G401 (cell line): ENCODE measurements at regions not wholly inside any gene's neighbourhood (a gene's known extent, or its start where the extent isn't known, plus 50 kb on each side); places are given as distances from the start of the nearest gene placed in this dataset.

ENCODE experiments used
- DNase-seq: peaks from one replicate; pipeline ENCODE4 v3.0.0-alpha.2; 2015; ENCODE audit warnings: low spot score
- in situ Hi-C: cut with HindIII; loops from 2 replicates; pipeline ENCODE4 v1.10.0; 2016; ENCODE audit warnings: low sequenced_read_pairs, mixed read lengths

GRCh38 chr18:11553098-11553940 is 56.1 kb upstream of the SLC35G4 start:
- DNase-seq, result peak; percentile 41
- in situ Hi-C loops, result no loop called here

GRCh38 chr18:11548916-11549551 is 60.4 kb upstream of the SLC35G4 start:
- in situ Hi-C loops, result no loop called here
- DNase-seq, result no peak

- in situ Hi-C loops, result no loop called here
- DNase-seq, result no peak
Observed at GRCh38 chr18:11548396-11548795, 61.0 kb upstream of the SLC35G4 start.

- DNase-seq, result no peak
- in situ Hi-C loops, result no loop called here
Observed at GRCh38 chr18:11544060-11544633, 65.2 kb upstream of the SLC35G4 start.

GRCh38 chr18:11541179-11541578 is 68.2 kb upstream of the SLC35G4 start:
- in situ Hi-C loops, result no loop called here
- DNase-seq, result no peak

- DNase-seq, result no peak
- in situ Hi-C loops, result no loop called here
Observed at GRCh38 chr18:11533942-11534496, 75.4 kb upstream of the SLC35G4 start.

GRCh38 chr18:11533513-11533890 is 75.9 kb upstream of the SLC35G4 start:
- DNase-seq, result no peak
- in situ Hi-C loops, result no loop called here

- in situ Hi-C loops, result no loop called here
- DNase-seq, result no peak
Observed at GRCh38 chr18:11532758-11533512, 76.5 kb upstream of the SLC35G4 start.

- no peak for DNase-seq
- in situ Hi-C loops, result no loop called here
Observed at GRCh38 chr18:11529081-11529480, 80.3 kb upstream of the SLC35G4 start.

GRCh38 chr18:11526675-11527074 is 82.7 kb upstream of the SLC35G4 start:
- in situ Hi-C loops, result no loop called here
- DNase-seq, result no peak

- in situ Hi-C loops, result no loop called here
- no peak for DNase-seq
Observed at GRCh38 chr18:11523804-11524203, 85.6 kb upstream of the SLC35G4 start.

GRCh38 chr18:11522992-11523391 is 86.4 kb upstream of the SLC35G4 start:
- no peak for DNase-seq
- in situ Hi-C loops, result no loop called here

- in situ Hi-C loops, result no loop called here
- no peak for DNase-seq
Observed at GRCh38 chr18:11521853-11522252, 87.5 kb upstream of the SLC35G4 start.

GRCh38 chr18:11520536-11520935 is 88.9 kb upstream of the SLC35G4 start:
- in situ Hi-C loops, result no loop called here
- DNase-seq, result no peak

- no peak for DNase-seq
- in situ Hi-C loops, result no loop called here
Observed at GRCh38 chr18:11518788-11519685, 90.4 kb upstream of the SLC35G4 start.

- in situ Hi-C loops, result no loop called here
- DNase-seq, result no peak
Observed at GRCh38 chr18:11517704-11518103, 91.7 kb upstream of the SLC35G4 start.

GRCh38 chr18:11516751-11517503 is 92.5 kb upstream of the SLC35G4 start:
- DNase-seq, result no peak
- in situ Hi-C loops, result no loop called here

- no peak for DNase-seq
- in situ Hi-C loops, result no loop called here
Observed at GRCh38 chr18:11514267-11514666, 95.1 kb upstream of the SLC35G4 start.
